GM21825 (cell line): ENCODE measurements at regions not wholly inside any gene's neighbourhood (a gene's known extent, or its start where the extent isn't known, plus 50 kb on each side); places are given as distances from the start of the nearest gene placed in this dataset.

Experiments used
- ATAC-seq: cut with Tn5 transposase; IDR thresholded peaks from one replicate; pipeline ENCODE4 v1.9.1; 2021; ENCODE audit warnings: mild to moderate bottlenecking, moderate library complexity; ENCODE audit not compliant: unreplicated experiment

- no peak for ATAC-seq
Measured at GRCh38 chr14:87187786-87188185, 805.2 kb downstream of the GALC start.

- no peak for ATAC-seq
Measured at GRCh38 chr14:87186737-87187136, 806.2 kb downstream of the GALC start.

- no peak for ATAC-seq
Measured at GRCh38 chr14:87185961-87186560, 806.9 kb downstream of the GALC start.

GRCh38 chr14:87184180-87184579 is 808.8 kb downstream of the GALC start:
- ATAC-seq = no peak

- ATAC-seq = no peak
Measured at GRCh38 chr14:87181288-87181687, 811.7 kb downstream of the GALC start.

GRCh38 chr14:87179936-87180335 is 813.0 kb downstream of the GALC start:
- ATAC-seq = no peak

GRCh38 chr14:87178277-87178676 is 814.7 kb downstream of the GALC start:
- ATAC-seq = no peak

GRCh38 chr14:87175175-87175574 is 817.8 kb downstream of the GALC start:
- ATAC-seq = no peak

GRCh38 chr14:87171141-87171540 is 821.8 kb downstream of the GALC start:
- ATAC-seq = no peak

GRCh38 chr14:87170179-87170578 is 822.8 kb downstream of the GALC start:
- ATAC-seq = no peak

GRCh38 chr14:87169362-87169761 is 823.6 kb downstream of the GALC start:
- no peak for ATAC-seq

GRCh38 chr14:87161502-87161901 is 831.5 kb downstream of the GALC start:
- no peak for ATAC-seq

- no peak for ATAC-seq
Measured at GRCh38 chr14:87160989-87161388, 832.0 kb downstream of the GALC start.

GRCh38 chr14:87158283-87158682 is 834.7 kb downstream of the GALC start:
- no peak for ATAC-seq

GRCh38 chr14:87156878-87157277 is 836.1 kb downstream of the GALC start:
- no peak for ATAC-seq

- no peak for ATAC-seq
Measured at GRCh38 chr14:87155856-87156488, 837.0 kb downstream of the GALC start.

- ATAC-seq = no peak
Measured at GRCh38 chr14:87153901-87154300, 839.1 kb downstream of the GALC start.

GRCh38 chr14:87153391-87153790 is 839.6 kb downstream of the GALC start:
- no peak for ATAC-seq

- ATAC-seq = no peak
Measured at GRCh38 chr14:87152693-87153092, 840.3 kb downstream of the GALC start.

- no peak for ATAC-seq
Measured at GRCh38 chr14:87149583-87150354, 843.2 kb downstream of the GALC start.

GRCh38 chr14:87148655-87149054 is 844.3 kb downstream of the GALC start:
- ATAC-seq = no peak

GRCh38 chr14:87142551-87143211 is 850.3 kb downstream of the GALC start:
- ATAC-seq = no peak
